Effector CD8-positive, alpha-beta T cell (primary cell): ENCODE measurements at regions not wholly inside any gene's neighbourhood (a gene's known extent, or its start where the extent isn't known, plus 50 kb on each side); places are given as distances from the start of the nearest gene placed in this dataset.
A peak's percentile ranks its signal among the peaks of the same experiment; 100 is the strongest.

Experiments used
- DNase-seq: peaks from one replicate; lab custom pipeline; 2025; lab: John Stamatoyannopoulos, UW

- no peak for DNase-seq
Measured at GRCh38 chr17:77647531-77647930, 311.0 kb upstream of the TNRC6C start.

DNA sequence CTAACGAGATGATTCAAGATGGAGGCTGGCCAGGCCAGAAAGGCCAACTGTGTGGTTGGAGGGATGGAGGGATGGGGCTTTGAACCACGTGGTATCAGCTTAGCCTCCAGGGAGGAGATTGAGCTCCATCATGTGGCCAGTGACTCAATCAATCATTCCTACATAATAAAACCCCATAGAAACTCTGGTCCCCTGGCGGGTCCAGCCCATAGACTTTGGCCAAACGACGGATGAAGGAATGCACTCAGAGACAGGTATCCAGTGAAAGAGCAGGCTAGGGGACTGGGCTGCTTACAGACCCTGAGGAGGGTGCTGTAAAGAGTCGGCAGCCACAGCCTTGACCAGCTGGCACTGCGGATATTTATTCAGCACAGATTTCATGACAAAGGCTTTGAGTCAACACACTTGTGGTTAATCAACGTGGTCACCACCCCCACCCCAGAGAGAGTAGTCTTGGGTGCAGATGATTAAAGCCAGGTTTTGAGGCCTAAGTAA is 308.7 kb upstream of the TNRC6C start:
- DNase-seq = no peak

- no peak for DNase-seq
Measured at GRCh38 chr17:77651988-77652387, 306.5 kb upstream of the TNRC6C start.

- DNase-seq = no peak
Measured at GRCh38 chr17:77654296-77654695, 304.2 kb upstream of the TNRC6C start.

- DNase-seq = no peak
Measured at GRCh38 chr17:77654850-77655249, 303.7 kb upstream of the TNRC6C start.

DNA sequence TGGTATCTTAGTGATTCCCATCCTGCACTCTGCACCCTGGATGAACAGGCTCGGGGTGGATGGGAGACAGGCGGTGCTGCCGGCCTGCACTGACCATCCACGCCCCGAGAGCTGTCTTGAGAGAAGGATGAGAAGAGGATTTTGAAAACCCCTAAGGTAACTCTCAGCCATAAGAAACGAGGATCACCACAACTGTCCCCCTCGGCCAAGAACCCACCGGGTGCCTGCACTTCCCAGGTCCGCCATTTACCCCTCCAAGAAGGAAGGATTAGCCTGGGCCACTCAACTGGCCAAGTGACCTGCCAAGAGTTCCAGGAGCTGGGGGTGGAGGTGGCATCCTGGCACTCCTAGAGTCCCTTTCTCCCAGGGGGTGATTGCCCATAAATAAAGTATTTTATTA is 302.4 kb upstream of the TNRC6C start:
- no peak for DNase-seq

DNA sequence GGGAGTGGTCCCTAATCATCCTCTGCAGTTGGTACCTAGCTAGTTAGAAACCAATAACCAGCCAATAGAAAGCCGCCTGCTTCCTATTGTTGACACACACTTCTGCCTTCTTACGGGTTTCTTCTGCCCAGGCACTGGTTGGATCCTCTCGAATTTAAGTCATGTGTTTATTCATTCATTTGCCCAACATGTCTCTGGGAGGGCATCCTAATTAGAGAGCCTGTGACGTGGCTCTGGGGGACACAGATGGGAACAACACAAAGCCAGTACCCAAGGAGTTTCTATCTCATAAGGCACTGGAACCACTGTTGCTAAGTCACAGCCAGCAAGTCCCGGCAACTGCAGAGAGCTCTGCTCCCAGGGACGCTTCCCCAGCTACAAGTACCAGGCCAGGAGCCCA is 300.7 kb upstream of the TNRC6C start:
- no peak for DNase-seq

DNA sequence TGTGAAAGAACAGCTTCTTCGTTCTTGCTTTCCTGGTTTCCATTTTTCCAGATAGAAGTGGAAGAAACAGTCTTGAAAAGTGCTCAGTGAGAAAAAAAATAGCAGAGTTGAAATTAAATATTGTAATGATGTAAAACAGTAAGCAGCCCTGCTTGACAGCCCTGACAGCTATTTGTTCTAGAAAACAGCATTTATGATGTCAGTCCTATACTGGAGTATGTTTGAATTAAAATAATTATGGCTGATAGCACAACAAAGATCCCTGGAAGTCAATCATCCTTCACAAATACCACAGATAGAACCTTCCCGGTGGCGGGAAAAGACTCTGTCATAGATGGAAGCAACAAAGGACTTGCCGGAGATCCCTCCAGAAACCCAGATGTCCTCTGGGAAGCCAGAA is 298.0 kb upstream of the TNRC6C start:
- DNase-seq = no peak

GRCh38 chr17:77662833-77663232 is 295.7 kb upstream of the TNRC6C start:
- DNase-seq = no peak

GRCh38 chr17:77664097-77664729 is 294.3 kb upstream of the TNRC6C start:
- no peak for DNase-seq

DNA sequence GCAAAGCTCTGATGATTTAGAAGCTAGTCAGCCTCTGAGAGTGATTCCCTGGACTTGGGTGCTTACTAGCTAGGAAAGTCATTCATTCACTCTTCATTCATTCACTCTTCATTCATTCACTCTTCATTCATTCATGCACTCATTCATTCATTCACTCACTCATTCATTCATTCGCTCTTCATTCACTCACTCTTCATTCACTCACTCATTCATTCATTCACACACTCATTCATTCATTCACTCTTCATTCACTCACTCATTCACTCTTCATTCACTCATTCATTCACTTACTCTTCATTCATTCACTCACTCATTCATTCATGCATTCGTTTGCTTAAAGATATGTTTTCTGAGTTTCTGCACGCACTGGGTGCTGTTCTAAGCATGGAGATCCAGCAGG is 292.7 kb upstream of the TNRC6C start:
- DNase-seq = no peak

DNA sequence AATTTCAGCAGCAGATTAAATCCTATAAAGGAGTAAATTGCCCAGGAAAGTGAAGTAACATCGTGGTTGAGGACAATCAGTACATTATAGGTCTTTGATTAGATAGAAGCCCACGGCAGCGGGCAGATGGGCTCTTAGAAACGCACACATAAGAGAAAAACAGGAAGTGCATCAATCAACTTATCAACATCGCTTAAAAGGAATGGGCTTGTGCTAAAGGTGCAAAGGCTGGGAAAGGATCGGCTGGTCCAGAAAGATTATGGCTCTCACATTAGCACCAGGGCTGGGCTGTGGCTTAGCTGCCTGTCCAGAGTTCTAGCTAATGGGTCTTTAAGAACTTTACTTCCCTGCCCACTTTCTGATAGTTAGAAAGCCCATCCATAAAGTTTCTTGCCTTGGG is 292.0 kb upstream of the TNRC6C start:
- no peak for DNase-seq

GRCh38 chr17:77666881-77667395 is 291.6 kb upstream of the TNRC6C start:
- peak; percentile 37 for DNase-seq

DNA sequence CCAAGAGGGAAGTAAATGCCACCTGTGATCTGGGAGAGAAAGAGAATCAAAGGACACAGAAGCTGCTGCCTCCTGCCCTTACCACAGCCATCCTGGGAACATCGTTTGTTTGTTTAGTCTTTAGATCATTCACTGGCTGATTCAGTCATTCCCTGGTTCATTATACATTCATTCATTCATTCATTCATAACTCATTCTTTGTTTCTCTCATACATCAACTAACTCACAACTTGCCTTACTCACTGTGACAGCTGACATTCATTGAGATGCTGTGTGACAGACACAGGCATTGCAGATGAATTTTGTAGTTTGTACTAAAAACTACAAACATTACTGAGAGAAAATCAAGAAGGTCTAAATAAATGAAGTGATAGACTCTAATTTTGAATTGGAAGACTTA is 291.0 kb upstream of the TNRC6C start:
- DNase-seq = no peak

- DNase-seq = no peak
Measured at GRCh38 chr17:77668518-77668917, 290.0 kb upstream of the TNRC6C start.

- no peak for DNase-seq
Measured at GRCh38 chr17:77670173-77670572, 288.3 kb upstream of the TNRC6C start.

- no peak for DNase-seq
Measured at GRCh38 chr17:77674358-77674757, 284.1 kb upstream of the TNRC6C start.

DNA sequence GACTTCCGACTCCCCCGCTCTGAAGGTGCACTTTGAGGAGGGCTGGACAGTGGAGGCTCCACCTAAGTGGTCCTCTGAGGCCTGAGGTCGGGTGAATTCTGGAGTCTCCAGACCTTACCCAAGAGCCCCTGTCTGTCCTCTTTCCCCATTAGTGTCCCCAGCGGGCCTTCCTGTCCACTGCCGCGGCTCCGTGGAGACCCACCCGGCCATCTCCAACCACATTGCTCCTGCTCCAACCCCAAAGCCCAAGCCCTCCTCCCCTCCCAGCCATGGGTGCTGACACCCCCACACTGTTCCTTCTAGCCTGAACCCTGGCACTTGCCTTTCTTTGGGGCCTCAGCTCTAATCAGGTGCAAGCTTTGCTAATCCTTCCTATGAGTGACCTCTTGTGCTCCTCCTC is 283.1 kb upstream of the TNRC6C start:
- DNase-seq = no peak

- DNase-seq = no peak
Measured at GRCh38 chr17:77675816-77676215, 282.7 kb upstream of the TNRC6C start.

DNA sequence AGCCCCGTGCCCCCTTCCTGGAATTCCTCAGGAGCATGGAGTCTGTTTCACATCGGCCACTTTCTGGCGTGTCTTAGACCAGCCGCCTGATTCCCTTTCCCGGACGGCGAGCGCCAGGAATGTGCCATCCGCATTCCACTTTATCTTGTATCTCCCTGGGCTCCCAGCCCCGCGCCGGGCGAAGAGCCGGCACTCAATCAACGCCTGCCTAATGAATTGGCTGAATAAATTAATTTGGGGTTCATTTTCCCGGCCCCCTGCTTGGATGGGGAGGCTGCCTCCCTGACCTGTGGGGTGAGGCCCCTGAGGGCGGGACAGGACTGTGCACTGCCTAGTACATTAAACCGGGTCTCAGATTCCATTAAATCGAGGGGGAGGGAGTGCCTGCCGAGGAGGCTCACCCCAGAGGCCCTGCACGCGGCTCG is 282.3 kb upstream of the TNRC6C start:
- DNase-seq = no peak

- DNase-seq = no peak
Measured at GRCh38 chr17:77677211-77677610, 281.3 kb upstream of the TNRC6C start.

GRCh38 chr17:77677630-77678029 is 280.9 kb upstream of the TNRC6C start:
- no peak for DNase-seq

DNA sequence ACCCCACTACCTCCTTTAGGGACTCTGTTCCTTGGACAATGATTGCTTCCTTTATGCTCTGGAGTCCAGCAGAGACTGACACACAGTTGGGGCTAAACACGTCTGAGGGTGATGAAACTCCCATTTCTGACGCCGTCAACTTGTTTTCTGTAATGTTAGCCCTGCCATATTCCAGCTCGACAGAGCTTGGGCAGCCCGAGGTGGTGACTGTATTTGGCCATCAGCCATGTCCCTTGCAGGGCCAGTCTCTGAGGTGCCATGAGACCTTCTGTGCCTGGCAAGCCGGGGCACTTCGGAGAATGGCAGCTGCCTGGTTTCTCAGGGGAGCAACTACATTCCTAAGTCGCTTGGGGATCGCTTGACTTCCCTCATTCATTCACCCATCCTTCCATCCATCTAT is 278.9 kb upstream of the TNRC6C start:
- no peak for DNase-seq

DNA sequence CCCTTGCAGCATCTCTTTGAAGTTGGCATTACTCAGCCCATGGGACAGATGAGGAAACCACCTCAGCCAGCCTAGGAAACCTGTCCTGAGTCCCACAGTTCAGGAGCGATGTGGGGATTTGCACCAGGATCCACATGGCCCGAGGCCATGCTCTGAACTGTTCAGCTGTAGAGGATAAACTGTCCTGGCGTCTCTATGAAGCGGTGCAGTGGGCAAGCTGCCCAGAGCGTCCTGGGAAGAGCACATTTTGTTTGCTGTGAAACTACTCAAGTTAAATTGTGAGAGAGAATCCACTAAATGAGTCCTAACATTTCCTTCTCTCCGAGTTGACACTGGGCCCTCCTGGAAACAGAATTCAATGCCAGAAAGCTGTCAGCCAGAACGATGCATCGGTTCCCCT is 276.6 kb upstream of the TNRC6C start:
- DNase-seq = no peak
